ENCODE measurements at regions not wholly inside any gene's neighbourhood (a gene's known extent, or its start where the extent isn't known, plus 50 kb on each side); places are given as distances from the start of the nearest gene placed in this dataset.

GRCh38 chr6:100307561-100307960, 157.2 kb downstream of the SIM1 start:
- Histone ChIP-seq H3K27me3 (no peaks in the 10 kb centered on the region), H3K4me3 (no peak overlapping the region), H3K4me1 (no peaks in the 10 kb centered on the region), H3K27ac (no peak overlapping the region), H3K9me3 (no peaks in the 10 kb centered on the region), H3K36me3 (no peaks in the 10 kb centered on the region)
- no peak for DNase-seq
- TF ChIP-seq, protein P1, sequence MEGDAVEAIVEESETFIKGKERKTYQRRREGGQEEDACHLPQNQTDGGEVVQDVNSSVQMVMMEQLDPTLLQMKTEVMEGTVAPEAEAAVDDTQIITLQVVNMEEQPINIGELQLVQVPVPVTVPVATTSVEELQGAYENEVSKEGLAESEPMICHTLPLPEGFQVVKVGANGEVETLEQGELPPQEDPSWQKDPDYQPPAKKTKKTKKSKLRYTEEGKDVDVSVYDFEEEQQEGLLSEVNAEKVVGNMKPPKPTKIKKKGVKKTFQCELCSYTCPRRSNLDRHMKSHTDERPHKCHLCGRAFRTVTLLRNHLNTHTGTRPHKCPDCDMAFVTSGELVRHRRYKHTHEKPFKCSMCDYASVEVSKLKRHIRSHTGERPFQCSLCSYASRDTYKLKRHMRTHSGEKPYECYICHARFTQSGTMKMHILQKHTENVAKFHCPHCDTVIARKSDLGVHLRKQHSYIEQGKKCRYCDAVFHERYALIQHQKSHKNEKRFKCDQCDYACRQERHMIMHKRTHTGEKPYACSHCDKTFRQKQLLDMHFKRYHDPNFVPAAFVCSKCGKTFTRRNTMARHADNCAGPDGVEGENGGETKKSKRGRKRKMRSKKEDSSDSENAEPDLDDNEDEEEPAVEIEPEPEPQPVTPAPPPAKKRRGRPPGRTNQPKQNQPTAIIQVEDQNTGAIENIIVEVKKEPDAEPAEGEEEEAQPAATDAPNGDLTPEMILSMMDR (IDR thresholded peaks at IDR 0.05), result no peak
- intact Hi-C loops (cut with DNase I; ENCODE audit: low total_unique reads), result no loop called here

GRCh38 chr6:100305209-100305869, 159.4 kb downstream of the SIM1 start:
- no peaks in the 10 kb centered on the region for H3K9me3 ChIP-seq
- TF ChIP-seq, protein P1 (IDR thresholded peaks at IDR 0.05), result no peak
- DNase-seq, result no peak
- H3K4me3 ChIP-seq, result no peak overlapping the region
- no peaks in the 10 kb centered on the region for H3K27me3 ChIP-seq
- intact Hi-C loops (cut with DNase I; ENCODE audit: low total_unique reads), result no loop called here
- peaks cover 0 to 7% (median 0%) of the 10 kb centered on the region in 4 donors for H3K4me1 ChIP-seq
- no peaks in the 10 kb centered on the region for H3K36me3 ChIP-seq
- H3K27ac ChIP-seq, result no peak overlapping the region

DNA sequence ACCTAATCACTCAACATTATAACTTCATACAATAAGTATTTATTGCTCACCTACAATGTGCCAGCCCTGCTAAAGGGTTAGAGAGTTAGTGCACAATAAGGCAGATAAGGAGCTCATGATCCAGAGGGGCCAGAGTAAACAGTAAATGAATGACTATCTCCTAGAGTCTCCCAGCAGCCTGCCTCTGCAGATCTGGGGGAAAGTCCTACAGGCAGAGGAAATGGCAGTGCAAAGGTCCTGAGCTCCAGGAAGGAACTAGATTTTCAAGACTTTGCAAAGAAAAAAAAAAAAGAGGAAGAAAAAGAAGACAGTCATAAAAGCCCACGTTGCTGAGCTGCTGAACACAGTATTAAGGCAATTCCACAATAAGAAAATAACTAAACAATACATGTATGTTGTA, 160.1 kb downstream of the SIM1 start:
- H3K36me3 ChIP-seq, result no peaks in the 10 kb centered on the region
- H3K27me3 ChIP-seq, result no peaks in the 10 kb centered on the region
- intact Hi-C loops (cut with DNase I; ENCODE audit: low total_unique reads), result no loop called here

DNA sequence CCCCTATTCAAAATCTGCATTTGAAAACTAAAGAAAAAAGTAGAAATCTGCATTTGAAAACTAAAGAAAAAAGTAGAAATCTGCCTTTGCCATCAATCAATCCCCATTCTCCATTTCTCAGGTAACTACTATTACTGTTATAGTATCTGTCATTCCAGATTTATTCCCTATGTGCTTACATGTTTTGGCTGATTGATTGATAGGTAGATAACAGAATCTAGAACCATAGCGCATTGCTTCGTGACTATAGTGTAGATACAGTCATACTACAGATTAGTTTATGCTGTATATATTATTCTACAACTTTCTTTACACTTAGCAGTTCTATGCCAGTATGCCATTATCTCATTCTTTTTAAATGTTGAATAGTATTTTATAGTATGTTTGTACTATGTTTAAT, 163.0 kb downstream of the SIM1 start:
- H3K4me1 ChIP-seq, result peaks cover 0 to 13% (median 0%) of the 10 kb centered on the region in 4 donors
- H3K36me3 ChIP-seq, result no peaks in the 10 kb centered on the region
- TF ChIP-seq, protein P1 (IDR thresholded peaks at IDR 0.05), result no peak
- H3K4me3 ChIP-seq, result no peak overlapping the region
- no peak for DNase-seq
- no peaks in the 10 kb centered on the region for H3K9me3 ChIP-seq
- no peak overlapping the region for H3K27ac ChIP-seq
- H3K27me3 ChIP-seq, result no peaks in the 10 kb centered on the region
- intact Hi-C loops (cut with DNase I; ENCODE audit: low total_unique reads), result no loop called here

More for the DNA sequence above, 160.1 kb downstream of the SIM1 start:
- H3K4me1 ChIP-seq, result peaks cover 0 to 13% (median 0%) of the 10 kb centered on the region in 4 donors
- TF ChIP-seq, protein P1 (IDR thresholded peaks at IDR 0.05), result no peak
- H3K27ac ChIP-seq, result no peak overlapping the region
- no peak overlapping the region for H3K4me3 ChIP-seq
- DNase-seq, result no peak
- H3K9me3 ChIP-seq, result no peaks in the 10 kb centered on the region

DNA sequence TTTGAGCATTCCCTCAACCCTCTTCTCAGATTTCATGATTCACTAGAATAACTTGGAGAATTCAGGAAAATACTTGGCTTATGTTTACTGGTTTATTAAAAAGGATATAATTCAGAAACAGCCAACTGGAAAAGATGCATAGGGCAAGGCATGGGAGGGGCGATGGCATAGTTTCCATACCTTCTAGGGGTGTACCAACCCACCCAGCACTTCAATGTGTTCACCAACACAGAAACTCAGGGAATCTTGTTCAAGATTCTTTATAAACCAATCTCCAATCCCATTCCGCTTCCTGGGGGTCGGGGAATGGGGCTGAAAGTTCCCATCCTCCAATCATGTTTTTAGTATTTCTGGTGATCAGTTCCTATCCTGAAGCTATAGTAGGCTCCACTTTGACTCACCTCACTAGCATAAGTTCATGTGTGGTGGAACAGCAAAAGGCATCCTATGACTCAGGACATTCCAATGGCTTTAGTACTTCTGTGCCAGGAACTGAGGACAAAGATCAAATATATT, 164.4 kb downstream of the SIM1 start:
- TF ChIP-seq, protein P1 (IDR thresholded peaks at IDR 0.05), result no peak
- H3K4me3 ChIP-seq, result no peak overlapping the region
- H3K27me3 ChIP-seq, result no peaks in the 10 kb centered on the region
- H3K27ac ChIP-seq, result no peak overlapping the region
- no peaks in the 10 kb centered on the region for H3K9me3 ChIP-seq
- H3K36me3 ChIP-seq, result no peaks in the 10 kb centered on the region
- intact Hi-C loops (cut with DNase I; ENCODE audit: low total_unique reads), result no loop called here
- no peak for DNase-seq
- peaks cover 0 to 13% (median 0%) of the 10 kb centered on the region in 4 donors for H3K4me1 ChIP-seq

All from tibial artery (tissue), 4 donors.